WTC11 (cell line): ENCODE measurements at regions not wholly inside any gene's neighbourhood (a gene's known extent, or its start where the extent isn't known, plus 50 kb on each side); places are given as distances from the start of the nearest gene placed in this dataset.

ENCODE experiments used
- ATAC-seq: fragments of 200-7000 bp; cut with Tn5 transposase; 2 replicates; pipeline ENCODE4 v1.10.0; 2021; ENCODE audit warnings: mild to moderate bottlenecking, moderate library complexity
- CTCF ChIA-PET: fragments of 300-600 bp; sonication (Branson Sonifier 250); formaldehyde crosslinking; loops from one replicate; lab custom pipeline; 2021; ENCODE audit warnings: antibody characterized with exemption; lab: Charles Lee
- POLR2A ChIA-PET: fragments of 350-600 bp; sonication (Branson Sonifier 250); formaldehyde crosslinking; loops from one replicate; lab custom pipeline; 2021; ENCODE audit warnings: antibody characterized with exemption; lab: Charles Lee
- DNase-seq: peaks from one replicate; pipeline ENCODE4 v3.0.0; 2021; ENCODE audit warnings: low spot score
- H3K27ac Mint-ChIP-seq: 2 replicates; pipeline ENCODE4 v1.8.0; 2021; ENCODE audit warnings: mixed read lengths
- H3K27me3 Mint-ChIP-seq: 2 replicates; pipeline ENCODE4 v1.8.0; 2021; ENCODE audit warnings: low read depth, mild to moderate bottlenecking, moderate library complexity, mixed read lengths
- H3K36me3 Mint-ChIP-seq: 2 replicates; pipeline ENCODE4 v1.8.0; 2021; ENCODE audit warnings: mixed read lengths
- H3K4me1 Mint-ChIP-seq: 2 replicates; pipeline ENCODE4 v1.8.0; 2022; ENCODE audit warnings: mixed read lengths
- H3K4me3 Mint-ChIP-seq: 2 replicates; pipeline ENCODE4 v1.8.0; 2021; ENCODE audit warnings: mild to moderate bottlenecking, moderate library complexity, mixed read lengths
- H3K9me3 Mint-ChIP-seq: 2 replicates; pipeline ENCODE4 v1.8.0; 2021; ENCODE audit warnings: mixed read lengths
- ATF6 ChIP-seq: sonication (generic); formaldehyde crosslinking; IDR thresholded peaks from 2 replicates; pipeline ENCODE4 v1.8.1; 2023; ENCODE audit warnings: mild to moderate bottlenecking, missing genetic modification reagents
- ETV6 ChIP-seq: sonication (generic); formaldehyde crosslinking; IDR thresholded peaks from 2 replicates; pipeline ENCODE4 v1.8.1; 2022; ENCODE audit warnings: mild to moderate bottlenecking, missing genetic modification reagents
- FOXK1 ChIP-seq: sonication (generic); formaldehyde crosslinking; IDR thresholded peaks from 2 replicates; pipeline ENCODE4 v1.8.0; 2022; ENCODE audit warnings: mild to moderate bottlenecking, moderate library complexity, missing genetic modification reagents
- IRF2 ChIP-seq: sonication (generic); formaldehyde crosslinking; IDR thresholded peaks from 2 replicates; pipeline ENCODE4 v1.8.0; 2022; ENCODE audit warnings: low read depth, missing genetic modification reagents, borderline replicate concordance
- JAZF1 ChIP-seq: fragments of 250-450 bp; sonication (Bioruptor Pico); IDR thresholded peaks from 2 replicates; pipeline ENCODE4 v1.9.0; 2021; ENCODE audit warnings: moderate library complexity, mild to moderate bottlenecking, inconsistent platforms
- JUN ChIP-seq: sonication (generic); formaldehyde crosslinking; IDR thresholded peaks from 2 replicates; pipeline ENCODE4 v1.8.0; 2023; ENCODE audit warnings: mild to moderate bottlenecking, missing genetic modification reagents
- KAT7 ChIP-seq: sonication (generic); formaldehyde crosslinking; IDR thresholded peaks from 2 replicates; pipeline ENCODE4 v1.8.1; 2023; ENCODE audit warnings: missing genetic modification reagents, mild to moderate bottlenecking, borderline replicate concordance
- NFATC4 ChIP-seq: fragments of 250-450 bp; sonication (Bioruptor Pico); IDR thresholded peaks from 2 replicates; pipeline ENCODE4 v1.9.0; 2021; ENCODE audit warnings: mild to moderate bottlenecking
- NFYB ChIP-seq: sonication (generic); formaldehyde crosslinking; conservative IDR thresholded peaks from 2 replicates; pipeline ENCODE4 v1.8.0; 2022; ENCODE audit warnings: low read depth, missing genetic modification reagents
- PRRX2 ChIP-seq: fragments of 250-450 bp; sonication (Bioruptor Pico); IDR thresholded peaks from 2 replicates; pipeline ENCODE4 v1.8.0; 2021; ENCODE audit warnings: mild to moderate bottlenecking
- RELA ChIP-seq: sonication (generic); formaldehyde crosslinking; IDR thresholded peaks from 2 replicates; pipeline ENCODE4 v1.8.1; 2022; ENCODE audit warnings: missing genetic modification reagents, mild to moderate bottlenecking, borderline replicate concordance
- ZMAT4 ChIP-seq: fragments of 250-450 bp; sonication (Bioruptor Pico); IDR thresholded peaks from 2 replicates; pipeline ENCODE4 v1.9.0; 2021; ENCODE audit warnings: mild to moderate bottlenecking
- ZNF121 ChIP-seq: sonication (generic); formaldehyde crosslinking; IDR thresholded peaks from 2 replicates; pipeline ENCODE4 v1.8.0; 2023; ENCODE audit warnings: missing genetic modification reagents
- ZNF263 ChIP-seq: sonication (generic); formaldehyde crosslinking; IDR thresholded peaks from 2 replicates; pipeline ENCODE4 v1.8.1; 2022; ENCODE audit warnings: low read depth, mild to moderate bottlenecking, moderate library complexity, missing genetic modification reagents
- ZNF425 ChIP-seq: fragments of 250-450 bp; sonication (Bioruptor Pico); conservative IDR thresholded peaks from 2 replicates; pipeline ENCODE4 v1.9.0; 2021; ENCODE audit warnings: mild to moderate bottlenecking
- ZNF532 ChIP-seq: fragments of 250-450 bp; sonication (Bioruptor Pico); IDR thresholded peaks from 2 replicates; pipeline ENCODE4 v1.9.0; 2021; ENCODE audit warnings: mild to moderate bottlenecking, borderline replicate concordance
- TF ChIP-seq, protein P1 (sequence below): sonication (generic); formaldehyde crosslinking; IDR thresholded peaks from 2 replicates; pipeline ENCODE4 v1.8.1; 2022; ENCODE audit warnings: missing genetic modification reagents, borderline replicate concordance

- Mint-ChIP-seq H3K27ac (no peak overlapping the region), H3K9me3 (peaks cover 29% of the 10 kb centered on the region), H3K4me3 (no peak overlapping the region), H3K27me3 (peaks cover 6% of the 10 kb centered on the region), H3K4me1 (peaks cover 44% of the 10 kb centered on the region), H3K36me3 (peaks cover 15% of the 10 kb centered on the region)
- ATAC-seq: no peak
- TF ChIP-seq ZNF121 (CRISPR knock-in tag): peak; percentile 93
- TF ChIP-seq FOXK1 (CRISPR knock-in tag): no peak
- no peak for DNase-seq
- ChIA-PET CTCF (interaction anchor here (0.7 kb wide), 1 partner anchor 10 kb away, joined by 3 read pairs; no protein-coding TSS in a partner anchor), POLR2A (interaction anchor here (0.6 kb wide), 1 partner anchor 177 kb away, joined by 5 read pairs; no protein-coding TSS in a partner anchor)
Observed at GRCh38 chr1:228852511-228853088, 117.3 kb downstream of the RHOU start.

- ChIA-PET POLR2A (interaction anchor here (0.6 kb wide), 1 partner anchor 176 kb away, joined by 5 read pairs; no protein-coding TSS in a partner anchor), CTCF (no interaction called here)
- no peak for ATAC-seq
- Mint-ChIP-seq H3K4me1 (peaks cover 43% of the 10 kb centered on the region), H3K27ac (no peak overlapping the region), H3K27me3 (peaks cover 10% of the 10 kb centered on the region), H3K9me3 (peaks cover 29% of the 10 kb centered on the region), H3K4me3 (no peak overlapping the region), H3K36me3 (peaks cover 15% of the 10 kb centered on the region)
- TF ChIP-seq NFATC4 (no peak), IRF2 (CRISPR knock-in tag) (no peak), ZNF263 (CRISPR knock-in tag) (no peak), ZNF425 (CRISPR knock-in tag) (no peak), JAZF1 (no peak), FOXK1 (CRISPR knock-in tag) (no peak), NFYB (CRISPR knock-in tag) (no peak), ZMAT4 (CRISPR knock-in tag) (no peak), KAT7 (CRISPR knock-in tag) (no peak), ETV6 (CRISPR knock-in tag) (no peak), RELA (CRISPR knock-in tag) (no peak)
- TF ChIP-seq, protein P1, sequence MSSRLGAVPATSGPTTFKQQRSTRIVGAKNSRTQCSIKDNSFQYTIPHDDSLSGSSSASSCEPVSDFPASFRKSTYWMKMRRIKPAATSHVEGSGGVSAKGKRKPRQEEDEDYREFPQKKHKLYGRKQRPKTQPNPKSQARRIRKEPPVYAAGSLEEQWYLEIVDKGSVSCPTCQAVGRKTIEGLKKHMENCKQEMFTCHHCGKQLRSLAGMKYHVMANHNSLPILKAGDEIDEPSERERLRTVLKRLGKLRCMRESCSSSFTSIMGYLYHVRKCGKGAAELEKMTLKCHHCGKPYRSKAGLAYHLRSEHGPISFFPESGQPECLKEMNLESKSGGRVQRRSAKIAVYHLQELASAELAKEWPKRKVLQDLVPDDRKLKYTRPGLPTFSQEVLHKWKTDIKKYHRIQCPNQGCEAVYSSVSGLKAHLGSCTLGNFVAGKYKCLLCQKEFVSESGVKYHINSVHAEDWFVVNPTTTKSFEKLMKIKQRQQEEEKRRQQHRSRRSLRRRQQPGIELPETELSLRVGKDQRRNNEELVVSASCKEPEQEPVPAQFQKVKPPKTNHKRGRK (CRISPR knock-in tag): no peak
- DNase-seq: no peak
Observed at GRCh38 chr1:228853191-228853590, 117.9 kb downstream of the RHOU start.

DNA sequence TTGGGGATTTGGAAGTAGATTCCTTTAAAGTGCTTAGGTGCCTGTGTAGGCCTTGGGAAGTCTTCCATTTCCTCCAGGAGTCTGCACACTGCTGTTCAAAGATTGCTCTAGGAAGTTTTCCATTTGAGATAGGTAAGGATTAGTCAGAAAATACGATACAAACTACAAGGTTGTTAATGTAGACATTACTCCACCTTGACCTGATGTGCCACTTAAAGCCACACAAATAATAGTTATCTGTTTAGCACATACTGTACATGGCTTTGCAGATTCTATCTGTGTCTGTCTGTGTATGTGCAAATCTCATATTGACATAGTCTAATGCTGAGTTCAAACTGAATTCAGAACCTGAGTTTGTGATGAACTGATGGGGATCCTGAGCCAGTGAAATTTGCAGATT is 118.4 kb downstream of the RHOU start:
- no peak for TF ChIP-seq JUN
- ChIA-PET POLR2A (no interaction called here), CTCF (no interaction called here)
- Mint-ChIP-seq H3K27me3 (peaks cover 10% of the 10 kb centered on the region), H3K9me3 (peaks cover 29% of the 10 kb centered on the region), H3K36me3 (peaks cover 15% of the 10 kb centered on the region), H3K4me1 (peaks cover 39% of the 10 kb centered on the region), H3K4me3 (no peak overlapping the region), H3K27ac (no peak overlapping the region)
- DNase-seq: no peak
- ATAC-seq: no peak

DNA sequence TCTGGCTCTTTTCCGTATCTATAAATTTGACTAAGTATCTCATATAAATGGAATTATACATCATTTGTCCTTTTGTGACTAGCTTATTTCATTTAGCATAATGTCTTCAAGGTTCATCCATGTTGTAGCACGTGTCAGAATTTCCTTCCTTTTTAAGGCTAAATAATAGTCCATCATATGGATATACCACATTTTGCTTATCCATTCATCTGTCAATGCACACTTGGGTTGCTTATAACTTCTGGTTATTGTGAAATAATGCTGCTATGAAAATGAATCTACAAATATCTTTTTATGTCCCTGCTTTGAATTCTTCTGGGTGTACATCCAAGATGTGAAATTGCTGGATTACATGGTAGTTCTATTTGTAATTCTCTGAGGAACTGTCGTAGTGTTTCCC is 119.6 kb downstream of the RHOU start:
- Mint-ChIP-seq H3K27ac (no peak overlapping the region), H3K4me3 (no peak overlapping the region), H3K4me1 (peaks cover 35% of the 10 kb centered on the region), H3K9me3 (peaks cover 24% of the 10 kb centered on the region), H3K27me3 (peaks cover 10% of the 10 kb centered on the region), H3K36me3 (peaks cover 12% of the 10 kb centered on the region)
- ChIA-PET POLR2A (no interaction called here), CTCF (no interaction called here)
- TF ChIP-seq ZNF532 (CRISPR knock-in tag) (no peak), ATF6 (CRISPR knock-in tag) (no peak), PRRX2 (no peak)
- ATAC-seq (no peak), DNase-seq (no peak)
